ENCODE measurements at regions not wholly inside any gene's neighbourhood (a gene's known extent, or its start where the extent isn't known, plus 50 kb on each side); places are given as distances from the start of the nearest gene placed in this dataset.

DNA sequence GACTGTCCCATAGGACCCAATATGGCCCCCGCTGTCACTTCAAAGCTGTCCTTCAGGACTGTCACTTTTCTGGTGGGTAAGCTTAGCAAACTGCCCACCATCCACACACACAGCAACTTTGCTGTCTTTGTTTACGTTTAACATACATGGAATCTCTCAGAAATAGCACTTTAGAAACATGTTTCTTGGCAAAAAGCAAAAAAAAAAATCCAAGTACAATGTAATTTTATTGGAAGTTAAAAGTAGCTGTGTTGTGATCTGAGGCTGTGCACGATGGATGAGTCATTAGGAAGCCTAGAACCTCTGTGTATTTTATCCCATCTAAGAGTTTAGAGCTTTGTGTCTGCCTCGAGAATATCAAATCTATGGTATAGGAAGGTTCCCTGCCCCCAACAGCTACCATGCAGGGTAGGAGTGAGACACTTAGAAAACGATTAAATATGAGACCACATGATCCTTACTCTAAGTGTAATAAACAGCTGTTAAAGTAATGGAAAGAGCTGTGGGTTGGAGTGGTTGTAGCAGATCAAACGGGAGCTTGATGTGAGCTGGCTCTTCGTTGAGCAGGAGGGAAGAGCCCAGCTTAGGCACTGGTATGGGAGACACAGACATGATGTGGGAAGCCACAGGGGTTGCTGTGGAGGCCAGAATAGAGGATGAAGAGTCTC lies 119.5 kb downstream of the PLEKHG1 start:
- intact Hi-C loops (cut with DNase I; ENCODE audit: low total_unique reads), result no loop called here
- H3K4me1 ChIP-seq, result peaks cover 0 to 17% (median 4%) of the 10 kb centered on the region in 4 donors
- TF ChIP-seq, protein P1, sequence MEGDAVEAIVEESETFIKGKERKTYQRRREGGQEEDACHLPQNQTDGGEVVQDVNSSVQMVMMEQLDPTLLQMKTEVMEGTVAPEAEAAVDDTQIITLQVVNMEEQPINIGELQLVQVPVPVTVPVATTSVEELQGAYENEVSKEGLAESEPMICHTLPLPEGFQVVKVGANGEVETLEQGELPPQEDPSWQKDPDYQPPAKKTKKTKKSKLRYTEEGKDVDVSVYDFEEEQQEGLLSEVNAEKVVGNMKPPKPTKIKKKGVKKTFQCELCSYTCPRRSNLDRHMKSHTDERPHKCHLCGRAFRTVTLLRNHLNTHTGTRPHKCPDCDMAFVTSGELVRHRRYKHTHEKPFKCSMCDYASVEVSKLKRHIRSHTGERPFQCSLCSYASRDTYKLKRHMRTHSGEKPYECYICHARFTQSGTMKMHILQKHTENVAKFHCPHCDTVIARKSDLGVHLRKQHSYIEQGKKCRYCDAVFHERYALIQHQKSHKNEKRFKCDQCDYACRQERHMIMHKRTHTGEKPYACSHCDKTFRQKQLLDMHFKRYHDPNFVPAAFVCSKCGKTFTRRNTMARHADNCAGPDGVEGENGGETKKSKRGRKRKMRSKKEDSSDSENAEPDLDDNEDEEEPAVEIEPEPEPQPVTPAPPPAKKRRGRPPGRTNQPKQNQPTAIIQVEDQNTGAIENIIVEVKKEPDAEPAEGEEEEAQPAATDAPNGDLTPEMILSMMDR (IDR thresholded peaks at IDR 0.05), result no peak
- no peak for TF ChIP-seq EP300 (IDR thresholded peaks at IDR 0.05)
- no peak for TF ChIP-seq POLR2A (IDR thresholded peaks at IDR 0.05)
- no peak for TF ChIP-seq POLR2AphosphoS5 (IDR thresholded peaks at IDR 0.05)
- 71 to 75% (median 73%) methylated on average over 7 of the region's 7 CpGs for WGBS, 5 donors
- H3K36me3 ChIP-seq, result no peaks in the 10 kb centered on the region
- no peaks in the 10 kb centered on the region for H3K9me3 ChIP-seq
- no peak overlapping the region for H3K4me3 ChIP-seq
- DNase-seq, result no peak
- H3K27ac ChIP-seq, result peak overlapping the region in 1 of 5 donors; percentile 2
- H3K27me3 ChIP-seq, result no peaks in the 10 kb centered on the region

DNA sequence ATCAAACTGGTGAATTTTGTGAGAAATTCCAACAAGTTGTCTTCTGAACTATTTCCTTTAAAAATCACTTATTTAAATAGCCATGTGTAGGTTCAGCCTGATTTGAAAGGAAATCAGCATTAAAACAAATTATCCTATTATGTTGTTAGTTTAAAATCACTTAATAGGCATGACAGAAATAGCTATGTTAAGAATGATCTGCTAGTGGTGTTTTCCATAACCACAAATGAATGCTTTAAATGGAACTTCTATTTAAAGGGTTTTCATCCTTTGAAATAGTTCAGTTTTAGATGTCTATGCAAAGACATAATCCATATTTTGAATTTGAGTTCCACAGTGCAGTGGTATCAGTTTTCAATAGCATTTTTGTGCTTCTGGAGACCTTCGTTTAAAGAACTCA lies 120.1 kb downstream of the PLEKHG1 start:
- DNase-seq, result no peak
- TF ChIP-seq POLR2A (IDR thresholded peaks at IDR 0.05) (no peak), EP300 (IDR thresholded peaks at IDR 0.05) (no peak), POLR2AphosphoS5 (IDR thresholded peaks at IDR 0.05) (no peak)
- TF ChIP-seq, protein P1 (IDR thresholded peaks at IDR 0.05), result no peak
- H3K9me3 ChIP-seq, result no peaks in the 10 kb centered on the region
- no peak overlapping the region for H3K4me3 ChIP-seq
- WGBS, 5 donors, result 39 to 85% (median 82%) methylated on average over 1 of the region's 1 CpG
- H3K27ac ChIP-seq, result peak overlapping the region in 1 of 5 donors; percentile 2
- peaks cover 0 to 17% (median 4%) of the 10 kb centered on the region in 4 donors for H3K4me1 ChIP-seq
- no peaks in the 10 kb centered on the region for H3K36me3 ChIP-seq
- H3K27me3 ChIP-seq, result no peaks in the 10 kb centered on the region
- intact Hi-C loops (cut with DNase I; ENCODE audit: low total_unique reads), result no loop called here

DNA sequence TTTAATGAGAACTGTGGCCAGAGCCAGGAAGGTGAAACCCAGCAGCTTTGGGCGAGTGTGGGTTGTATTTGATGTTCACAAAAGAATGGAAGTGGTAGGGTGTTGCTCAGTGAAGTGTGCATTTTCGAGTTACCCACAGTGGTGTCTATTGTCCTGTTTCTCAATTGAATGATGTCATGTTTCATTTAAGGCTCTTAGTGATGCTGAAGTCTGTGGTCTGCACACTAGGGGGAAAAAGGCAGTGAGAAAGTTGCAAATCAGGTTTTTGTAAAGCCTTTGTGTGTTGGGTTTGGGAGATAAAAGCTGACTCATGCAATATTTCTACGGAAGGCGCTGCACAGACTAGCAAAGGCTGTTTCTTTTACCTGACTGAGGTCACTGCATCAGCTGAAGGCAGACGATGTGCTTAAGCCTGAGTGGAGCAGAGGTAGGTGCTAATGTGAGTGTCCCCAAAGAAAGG lies 121.1 kb downstream of the PLEKHG1 start:
- peak in 1 of 2 donors; percentile 88 for DNase-seq
- H3K9me3 ChIP-seq, result no peaks in the 10 kb centered on the region
- peaks cover 0 to 17% (median 4%) of the 10 kb centered on the region in 4 donors for H3K4me1 ChIP-seq
- no peaks in the 10 kb centered on the region for H3K36me3 ChIP-seq
- H3K27ac ChIP-seq, result peak overlapping the region in 2 of 5 donors; percentile 6 to 14
- no peak overlapping the region for H3K4me3 ChIP-seq
- TF ChIP-seq, protein P1 (IDR thresholded peaks at IDR 0.05), result no peak
- TF ChIP-seq EP300 (IDR thresholded peaks at IDR 0.05) (no peak), POLR2AphosphoS5 (IDR thresholded peaks at IDR 0.05) (no peak), POLR2A (IDR thresholded peaks at IDR 0.05) (no peak)
- intact Hi-C loops (cut with DNase I; ENCODE audit: low total_unique reads), result no loop called here
- no peaks in the 10 kb centered on the region for H3K27me3 ChIP-seq
- 18 to 35% (median 28%) methylated on average over 5 of the region's 5 CpGs for WGBS, 5 donors

- no peaks in the 10 kb centered on the region for H3K9me3 ChIP-seq
- no peak for TF ChIP-seq POLR2AphosphoS5 (IDR thresholded peaks at IDR 0.05)
- TF ChIP-seq, protein P1 (IDR thresholded peaks at IDR 0.05), result no peak
- no peak for TF ChIP-seq EP300 (IDR thresholded peaks at IDR 0.05)
- no peak for TF ChIP-seq POLR2A (IDR thresholded peaks at IDR 0.05)
- H3K36me3 ChIP-seq, result no peaks in the 10 kb centered on the region
- 87 to 94% (median 92%) methylated on average over 11 of the region's 11 CpGs for WGBS, 5 donors
- DNase-seq, result no peak
- H3K4me3 ChIP-seq, result no peak overlapping the region
- no peaks in the 10 kb centered on the region for H3K27me3 ChIP-seq
- intact Hi-C loops (cut with DNase I; ENCODE audit: low total_unique reads), result no loop called here
- H3K4me1 ChIP-seq, result peaks cover 0 to 17% (median 4%) of the 10 kb centered on the region in 4 donors
- H3K27ac ChIP-seq, result no peak overlapping the region
These were observed 122.0 kb downstream of the PLEKHG1 start for GRCh38 chr6:150721418-150722266.

All from stomach (tissue), 8 donors.